SK-N-MC (cell line): ENCODE measurements at regions not wholly inside any gene's neighbourhood (a gene's known extent, or its start where the extent isn't known, plus 50 kb on each side); places are given as distances from the start of the nearest gene placed in this dataset.

Experiments
- EZH2 ChIP-seq: fragments of 200-600 bp; sonication (generic); IDR thresholded peaks from one replicate; pipeline ENCODE4 v1.6.1; 2017; ENCODE audit warnings: antibody characterized with exemption
- POLR2AphosphoS5 ChIP-seq: IDR thresholded peaks from 2 replicates; pipeline ENCODE4 v1.6.1; 2012; ENCODE audit warnings: mild to moderate bottlenecking, low read depth, low read length, borderline replicate concordance

- TF ChIP-seq POLR2AphosphoS5 (no peak), EZH2 (no peak)
These were observed 203.0 kb downstream of the SNAPC1 start for GRCh38 chr14:61965030-61965745.
